H9 (cell line): ENCODE measurements at regions not wholly inside any gene's neighbourhood (a gene's known extent, or its start where the extent isn't known, plus 50 kb on each side); places are given as distances from the start of the nearest gene placed in this dataset.

Experiments used
- DNase-seq: peaks from one replicate; pipeline ENCODE4 v3.0.0-alpha.2; 2017
- H2AFZ ChIP-seq: one replicate; pipeline ENCODE4 v1.6.1; 2013; ENCODE audit warnings: mild to moderate bottlenecking, low read length, control low read depth, moderate library complexity
- H2AK5ac ChIP-seq: 2 replicates; pipeline ENCODE4 v1.6.1; 2013; ENCODE audit warnings: low read length, control low read depth, mixed read lengths; ENCODE audit not compliant: insufficient read length
- H2BK120ac ChIP-seq: one replicate; pipeline ENCODE4 v1.6.1; 2013; ENCODE audit warnings: low read depth, mild to moderate bottlenecking, low read length, control low read depth, inconsistent platforms; ENCODE audit not compliant: poor library complexity, severe bottlenecking
- H2BK12ac ChIP-seq: 2 replicates; pipeline ENCODE4 v1.6.1; 2013; ENCODE audit warnings: low read length, control low read depth, mixed read lengths, low read depth; ENCODE audit not compliant: insufficient read length
- H2BK15ac ChIP-seq: 2 replicates; pipeline ENCODE4 v1.6.1; 2013; ENCODE audit warnings: low read depth, low read length, control low read depth
- H2BK20ac ChIP-seq: one replicate; pipeline ENCODE4 v1.6.1; 2013; ENCODE audit warnings: low read depth, mild to moderate bottlenecking, low read length, control low read depth, inconsistent platforms; ENCODE audit not compliant: poor library complexity, severe bottlenecking
- H2BK5ac ChIP-seq: 2 replicates; pipeline ENCODE4 v1.6.1; 2013; ENCODE audit warnings: low read length, control low read depth, mixed read lengths; ENCODE audit not compliant: insufficient read length
- H3K14ac ChIP-seq: 2 replicates; pipeline ENCODE4 v1.6.1; 2013; ENCODE audit warnings: low read length, control low read depth; ENCODE audit not compliant: insufficient read depth
- H3K18ac ChIP-seq: 2 replicates; pipeline ENCODE4 v1.6.1; 2013; ENCODE audit warnings: low read depth, mild to moderate bottlenecking, mixed read lengths, low read length, control low read depth; ENCODE audit not compliant: insufficient read length
- H3K23ac ChIP-seq: 2 replicates; pipeline ENCODE4 v1.6.1; 2013; ENCODE audit warnings: low read length, control low read depth, mixed read lengths, low read depth; ENCODE audit not compliant: insufficient read length
- H3K23me2 ChIP-seq: 2 replicates; pipeline ENCODE4 v1.6.1; 2013; ENCODE audit warnings: low read depth, mild to moderate bottlenecking, mixed read lengths, low read length, control low read depth; ENCODE audit not compliant: insufficient read length, poor library complexity, severe bottlenecking
- H3K27ac ChIP-seq: 2 replicates; pipeline ENCODE4 v1.5.1; 2013; ENCODE audit warnings: low read length, control low read depth, mixed read lengths, low read depth; ENCODE audit not compliant: insufficient read length
- H3K27me3 ChIP-seq: 2 replicates; pipeline ENCODE4 v1.6.1; 2013; ENCODE audit warnings: low read length, control low read depth, inconsistent platforms; ENCODE audit not compliant: insufficient read depth
- H3K4ac ChIP-seq: 2 replicates; pipeline ENCODE4 v1.6.1; 2013; ENCODE audit warnings: low read depth, mild to moderate bottlenecking, control low read depth, inconsistent platforms, low read length, moderate library complexity
- H3K4me1 ChIP-seq: 2 replicates; pipeline ENCODE4 v1.6.1; 2013; ENCODE audit warnings: low read length, control low read depth, inconsistent platforms; ENCODE audit not compliant: insufficient read depth
- H3K4me2 ChIP-seq: 2 replicates; pipeline ENCODE4 v1.6.1; 2013; ENCODE audit warnings: low read length, control low read depth, mixed read lengths; ENCODE audit not compliant: insufficient read length, insufficient read depth
- H3K56ac ChIP-seq: 2 replicates; pipeline ENCODE4 v1.6.1; 2013; ENCODE audit warnings: low read depth, mild to moderate bottlenecking, mixed read lengths, low read length, control low read depth; ENCODE audit not compliant: insufficient read length
- H3K79me1 ChIP-seq: 2 replicates; pipeline ENCODE4 v1.6.1; 2013; ENCODE audit warnings: low read depth, mild to moderate bottlenecking, moderate library complexity, low read length, control low read depth, inconsistent platforms; ENCODE audit not compliant: insufficient read depth, poor library complexity, severe bottlenecking
- H3K79me2 ChIP-seq: 2 replicates; pipeline ENCODE4 v1.6.1; 2013; ENCODE audit warnings: low read length, control low read depth, inconsistent platforms; ENCODE audit not compliant: insufficient read depth
- H3K9ac ChIP-seq: 2 replicates; pipeline ENCODE4 v1.6.1; 2013; ENCODE audit warnings: low read length, control low read depth, mixed read lengths; ENCODE audit not compliant: insufficient read length; ENCODE audit errors: extremely low read depth
- H3K9me3 ChIP-seq: one replicate; pipeline ENCODE4 v1.6.1; 2013; ENCODE audit warnings: low read depth, low read length, inconsistent platforms; ENCODE audit not compliant: control insufficient read depth
- H3T11ph ChIP-seq: one replicate; pipeline ENCODE4 v1.6.1; 2013; ENCODE audit warnings: mild to moderate bottlenecking, low read length, control low read depth, inconsistent platforms
- H4K20me1 ChIP-seq: one replicate; pipeline ENCODE4 v1.6.1; 2013; ENCODE audit not compliant: control insufficient read depth, insufficient read length, insufficient read depth
- H4K5ac ChIP-seq: 2 replicates; pipeline ENCODE4 v1.6.1; 2013; ENCODE audit warnings: low read depth, mild to moderate bottlenecking, mixed read lengths, low read length, control low read depth; ENCODE audit not compliant: insufficient read length
- H4K8ac ChIP-seq: replicated peaks from 2 replicates; pipeline ENCODE4 v1.6.1; 2013; ENCODE audit warnings: low read length, control low read depth, mixed read lengths, low read depth; ENCODE audit not compliant: insufficient read length
- H4K91ac ChIP-seq: 2 replicates; pipeline ENCODE4 v1.6.1; 2013; ENCODE audit warnings: low read depth, mild to moderate bottlenecking, moderate library complexity, mixed read lengths, low read length, control low read depth; ENCODE audit not compliant: insufficient read length
- H3K27ac Mint-ChIP-seq, 3 experiments: 2 replicates in 2 of 3; 3 replicates in 1 of 3; pipeline ENCODE4 v1.8.0; 2020 to 2021; ENCODE audit warnings: mixed read lengths in 3 of 3, mild to moderate bottlenecking in 1 of 3, moderate library complexity in 1 of 3
- H3K27me3 Mint-ChIP-seq: 2 replicates; pipeline ENCODE4 v1.8.0; 2021; ENCODE audit warnings: low read depth, mild to moderate bottlenecking, moderate library complexity, mixed read lengths
- H3K36me3 Mint-ChIP-seq, 3 experiments: 2 replicates in 2 of 3; 3 replicates in 1 of 3; pipeline ENCODE4 v1.8.0; 2020 to 2021; ENCODE audit warnings: low read depth in 3 of 3, mixed read lengths in 3 of 3; ENCODE audit not compliant: insufficient read depth in 1 of 3
- H3K4me1 Mint-ChIP-seq, 2 experiments: 2 replicates each; pipeline ENCODE4 v1.8.0; 2020; ENCODE audit warnings: mixed read lengths in 2 of 2
- H3K4me3 Mint-ChIP-seq, 2 experiments: 2 replicates in 1 of 2; 3 replicates in 1 of 2; pipeline ENCODE4 v1.8.0; 2020 to 2021; ENCODE audit warnings: mild to moderate bottlenecking in 2 of 2, mixed read lengths in 2 of 2, moderate library complexity in 1 of 2
- H3K9me3 Mint-ChIP-seq, 2 experiments: 2 replicates in 1 of 2; 3 replicates in 1 of 2; pipeline ENCODE4 v1.8.0; 2020; ENCODE audit warnings: mild to moderate bottlenecking in 2 of 2, mixed read lengths in 2 of 2, moderate library complexity in 1 of 2
- WGBS: extraction: QIAGEN DNeasy Blood & Tissue Kit; methylation state at CpG from one replicate; pipeline ENCODE4 v1.1.7; 2013; ENCODE audit warnings: missing lambda C conversion rate, low lambda C conversion rate, mixed read lengths; ENCODE audit not compliant: insufficient read length; ENCODE audit errors: extremely low coverage; 5-methylcytosine and 5-hydroxymethylcytosine counted together
- TF ChIP-seq, protein P1 (sequence below): fragments of 200-600 bp; sonication (generic); conservative IDR thresholded peaks from 3 replicates; pipeline ENCODE4 v1.8.0; 2021; ENCODE audit warnings: antibody characterized with exemption, mild to moderate bottlenecking

DNA sequence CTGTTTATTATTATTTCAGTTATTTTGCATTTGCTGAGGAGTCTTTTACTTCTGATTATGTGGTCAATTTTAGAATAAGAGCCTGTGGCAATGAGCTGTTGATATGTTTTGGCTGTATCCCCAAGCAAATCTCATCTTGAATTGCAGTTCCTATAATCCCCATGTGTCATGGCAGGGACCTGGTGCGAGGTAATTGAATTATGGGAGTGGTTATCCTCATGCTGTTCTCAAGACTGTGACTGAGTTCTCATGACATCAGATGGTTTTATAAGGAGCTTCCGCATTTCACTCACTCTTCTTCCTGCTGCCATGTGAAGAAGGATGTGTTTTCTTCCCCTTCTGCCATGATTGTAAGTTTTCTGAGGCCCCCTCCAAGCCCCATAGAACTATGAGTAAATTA lies 114.9 kb upstream of the SLCO6A1 start:
- H3K4me1 ChIP-seq: no peaks in the 10 kb centered on the region
- H3K56ac ChIP-seq: no peak overlapping the region
- no peak overlapping the region for H4K91ac ChIP-seq
- H4K20me1 ChIP-seq: no peaks in the 10 kb centered on the region
- no peak overlapping the region for H2AK5ac ChIP-seq
- no peaks in the 10 kb centered on the region for H3K23me2 ChIP-seq
- H3K4me2 ChIP-seq: no peak overlapping the region
- Mint-ChIP-seq H3K27ac (no peak overlapping the region), H3K27me3 (no peaks in the 10 kb centered on the region), H3K36me3 (peaks cover 0 to 6% (median 0%) of the 10 kb centered on the region in 3 experiments; a peak in 2 of 7 replicates), H3K9me3 (no peaks in the 10 kb centered on the region), H3K4me1 (no peaks in the 10 kb centered on the region), H3K4me3 (no peak overlapping the region)
- H3T11ph ChIP-seq: no peak overlapping the region
- no peaks in the 10 kb centered on the region for H3K79me2 ChIP-seq
- H2AFZ ChIP-seq: no peak overlapping the region
- no peak overlapping the region for H3K18ac ChIP-seq
- no peaks in the 10 kb centered on the region for H3K9me3 ChIP-seq
- H2BK12ac ChIP-seq: no peak overlapping the region
- H2BK5ac ChIP-seq: no peak overlapping the region
- no peak overlapping the region for H3K4ac ChIP-seq
- no peak overlapping the region for H2BK120ac ChIP-seq
- no peak for DNase-seq
- no peak overlapping the region for H3K23ac ChIP-seq
- no peak overlapping the region for H4K5ac ChIP-seq
- H3K27me3 ChIP-seq: no peaks in the 10 kb centered on the region
- H2BK15ac ChIP-seq: no peak overlapping the region
- no peaks in the 10 kb centered on the region for H3K79me1 ChIP-seq
- no peak overlapping the region for H4K8ac ChIP-seq
- H3K27ac ChIP-seq: no peak overlapping the region
- TF ChIP-seq, protein P1, sequence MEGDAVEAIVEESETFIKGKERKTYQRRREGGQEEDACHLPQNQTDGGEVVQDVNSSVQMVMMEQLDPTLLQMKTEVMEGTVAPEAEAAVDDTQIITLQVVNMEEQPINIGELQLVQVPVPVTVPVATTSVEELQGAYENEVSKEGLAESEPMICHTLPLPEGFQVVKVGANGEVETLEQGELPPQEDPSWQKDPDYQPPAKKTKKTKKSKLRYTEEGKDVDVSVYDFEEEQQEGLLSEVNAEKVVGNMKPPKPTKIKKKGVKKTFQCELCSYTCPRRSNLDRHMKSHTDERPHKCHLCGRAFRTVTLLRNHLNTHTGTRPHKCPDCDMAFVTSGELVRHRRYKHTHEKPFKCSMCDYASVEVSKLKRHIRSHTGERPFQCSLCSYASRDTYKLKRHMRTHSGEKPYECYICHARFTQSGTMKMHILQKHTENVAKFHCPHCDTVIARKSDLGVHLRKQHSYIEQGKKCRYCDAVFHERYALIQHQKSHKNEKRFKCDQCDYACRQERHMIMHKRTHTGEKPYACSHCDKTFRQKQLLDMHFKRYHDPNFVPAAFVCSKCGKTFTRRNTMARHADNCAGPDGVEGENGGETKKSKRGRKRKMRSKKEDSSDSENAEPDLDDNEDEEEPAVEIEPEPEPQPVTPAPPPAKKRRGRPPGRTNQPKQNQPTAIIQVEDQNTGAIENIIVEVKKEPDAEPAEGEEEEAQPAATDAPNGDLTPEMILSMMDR: no peak
- no peak overlapping the region for H3K9ac ChIP-seq
- no peak overlapping the region for H3K14ac ChIP-seq
- no peak overlapping the region for H2BK20ac ChIP-seq
- no CpG with 5 or more reads among the region's 2 CpGs for WGBS
